SU-DHL-6 (cell line): ENCODE measurements at regions not wholly inside any gene's neighbourhood (a gene's known extent, or its start where the extent isn't known, plus 50 kb on each side); places are given as distances from the start of the nearest gene placed in this dataset.

ENCODE experiments used
- EZH2phosphoT487 ChIP-seq: fragments of 200-600 bp; sonication (generic), shearing (Covaris generic); conservative IDR thresholded peaks from 2 replicates; pipeline ENCODE4 v1.6.1; 2018; ENCODE audit warnings: mild to moderate bottlenecking, antibody characterized with exemption, low read length, moderate library complexity, mixed read lengths
- TF ChIP-seq, protein P1 (sequence below): fragments of 200-600 bp; sonication (generic); IDR thresholded peaks from one replicate; pipeline ENCODE4 v1.5.1; 2017; ENCODE audit warnings: antibody characterized with exemption, mild to moderate bottlenecking, low read length, moderate library complexity; ENCODE audit not compliant: insufficient read depth, poor library complexity, severe bottlenecking

DNA sequence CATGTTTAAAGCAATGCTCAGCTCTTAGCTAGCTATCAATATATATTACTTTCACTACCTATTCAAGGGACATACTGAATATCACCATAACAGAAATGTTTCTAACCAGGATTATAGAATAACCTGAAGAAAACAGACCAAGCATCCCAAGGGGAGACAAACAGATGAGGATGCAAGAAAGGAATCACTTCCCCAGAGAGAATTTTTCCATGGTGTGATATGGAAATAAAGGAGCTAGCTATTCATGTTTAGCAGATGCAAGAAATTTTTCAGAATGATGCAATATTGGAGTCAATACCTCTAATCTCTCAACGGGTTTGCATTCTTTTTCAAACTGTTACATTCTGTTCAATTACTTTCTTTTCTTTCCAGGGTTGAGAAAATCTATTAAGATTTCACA, 538.9 kb upstream of the FLRT2 start:
- TF ChIP-seq, protein P1, sequence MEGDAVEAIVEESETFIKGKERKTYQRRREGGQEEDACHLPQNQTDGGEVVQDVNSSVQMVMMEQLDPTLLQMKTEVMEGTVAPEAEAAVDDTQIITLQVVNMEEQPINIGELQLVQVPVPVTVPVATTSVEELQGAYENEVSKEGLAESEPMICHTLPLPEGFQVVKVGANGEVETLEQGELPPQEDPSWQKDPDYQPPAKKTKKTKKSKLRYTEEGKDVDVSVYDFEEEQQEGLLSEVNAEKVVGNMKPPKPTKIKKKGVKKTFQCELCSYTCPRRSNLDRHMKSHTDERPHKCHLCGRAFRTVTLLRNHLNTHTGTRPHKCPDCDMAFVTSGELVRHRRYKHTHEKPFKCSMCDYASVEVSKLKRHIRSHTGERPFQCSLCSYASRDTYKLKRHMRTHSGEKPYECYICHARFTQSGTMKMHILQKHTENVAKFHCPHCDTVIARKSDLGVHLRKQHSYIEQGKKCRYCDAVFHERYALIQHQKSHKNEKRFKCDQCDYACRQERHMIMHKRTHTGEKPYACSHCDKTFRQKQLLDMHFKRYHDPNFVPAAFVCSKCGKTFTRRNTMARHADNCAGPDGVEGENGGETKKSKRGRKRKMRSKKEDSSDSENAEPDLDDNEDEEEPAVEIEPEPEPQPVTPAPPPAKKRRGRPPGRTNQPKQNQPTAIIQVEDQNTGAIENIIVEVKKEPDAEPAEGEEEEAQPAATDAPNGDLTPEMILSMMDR: no peak
- no peak for TF ChIP-seq EZH2phosphoT487
